ENCODE measurements at regions not wholly inside any gene's neighbourhood (a gene's known extent, or its start where the extent isn't known, plus 50 kb on each side); places are given as distances from the start of the nearest gene placed in this dataset.

DNA sequence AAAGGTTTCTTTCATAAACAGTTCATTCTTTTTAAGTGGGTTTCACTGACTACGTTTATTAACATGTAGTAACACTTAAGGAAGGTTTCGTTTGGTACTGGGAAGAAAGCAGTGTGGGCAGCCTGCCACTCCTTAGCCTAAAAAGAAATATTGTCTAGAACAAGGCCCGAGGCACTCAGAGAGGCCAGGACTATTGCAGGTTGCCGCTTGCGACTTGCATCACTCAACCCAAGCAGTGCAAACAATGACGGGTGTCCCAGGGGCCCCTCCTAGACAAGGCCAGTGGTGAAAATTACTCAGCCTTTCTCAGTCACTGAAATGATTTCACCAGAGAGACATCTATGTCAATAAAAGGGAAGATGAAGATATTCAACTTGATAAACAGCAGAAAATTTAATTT is 243.9 kb downstream of the SNX13 start:
- Histone ChIP-seq H3K4me1 (ENCODE audit: insufficient read depth, low read length, poor library complexity, severe bottlenecking) (no peaks in the 10 kb centered on the region), H3K27me3 (replicated peaks; ENCODE audit: insufficient read depth, low read depth, low read length, poor library complexity) (no peaks in the 10 kb centered on the region), H3K36me3 (ENCODE audit: insufficient read depth, low read length, poor library complexity, severe bottlenecking) (no peaks in the 10 kb centered on the region), H3K4me3 (ENCODE audit: low read depth, low read length, poor library complexity, severe bottlenecking) (no peak overlapping the region), H3K9me3 (ENCODE audit: low read depth, low read length, poor library complexity, severe bottlenecking) (peaks cover 15% of the 10 kb centered on the region), H3K27ac (ENCODE audit: low read depth, low read length, poor library complexity, severe bottlenecking) (no peak overlapping the region)
- TF ChIP-seq EZH2 (IDR thresholded peaks at IDR 0.05; ENCODE audit: borderline replicate concordance, low read depth, low read length, poor library complexity, severe bottlenecking) (no peak), CTCF (conservative IDR thresholded peaks at IDR 0.05; ENCODE audit: low read depth, low read length) (no peak)
- intact Hi-C loops (cut with micrococcal nuclease; ENCODE audit: unreplicated experiment), result no loop called here
- no TSS peak for BruUV-seq (replicated peaks)
- no peak for DNase-seq (ENCODE audit: low spot score)
- CTCF ChIA-PET, result no interaction called here
- POLR2A ChIA-PET (ENCODE audit: low non-redundant PET), result no interaction called here

DNA sequence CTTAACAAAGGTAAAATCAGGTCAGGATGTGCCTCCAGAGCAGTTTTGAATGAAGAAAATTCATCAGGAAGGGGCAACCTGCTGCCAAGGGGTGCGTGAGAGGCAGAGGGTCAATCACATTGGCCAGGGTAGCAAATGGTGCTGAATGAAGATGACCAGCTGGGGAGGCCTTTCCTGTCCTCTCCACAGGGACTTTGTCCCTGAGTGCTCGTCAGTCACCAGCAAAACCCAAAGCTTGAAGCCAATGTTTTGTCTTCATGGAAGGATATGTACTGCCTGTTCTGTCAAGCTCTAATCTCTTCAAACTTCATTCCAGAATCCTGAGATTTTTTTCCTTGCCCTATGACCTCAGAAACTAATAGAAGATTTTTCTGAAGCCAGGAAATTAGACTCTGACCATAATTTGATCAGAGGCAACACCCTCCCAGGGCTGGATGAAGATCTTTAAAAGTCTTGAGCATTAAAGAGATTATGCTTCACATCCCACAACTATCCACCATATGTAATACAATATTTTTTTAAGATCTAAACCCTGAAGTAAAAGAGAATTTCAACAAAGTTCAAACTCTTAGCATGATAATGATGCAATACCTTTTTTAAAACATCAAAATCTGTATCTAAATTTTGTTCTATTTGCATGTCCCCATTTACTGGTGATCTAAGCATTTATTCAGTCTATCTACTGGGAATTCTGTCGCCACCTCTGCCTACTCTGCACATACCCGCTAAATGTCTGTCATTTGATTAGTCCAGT is 243.0 kb downstream of the SNX13 start:
- BruUV-seq (replicated peaks), result no TSS peak
- no peaks in the 10 kb centered on the region for H3K27me3 ChIP-seq (replicated peaks; ENCODE audit: insufficient read depth, low read depth, low read length, poor library complexity)
- H3K9me3 ChIP-seq (ENCODE audit: low read depth, low read length, poor library complexity, severe bottlenecking), result peaks cover 15% of the 10 kb centered on the region
- H3K4me3 ChIP-seq (ENCODE audit: low read depth, low read length, poor library complexity, severe bottlenecking), result no peak overlapping the region
- TF ChIP-seq EZH2 (IDR thresholded peaks at IDR 0.05; ENCODE audit: borderline replicate concordance, low read depth, low read length, poor library complexity, severe bottlenecking) (no peak), CTCF (conservative IDR thresholded peaks at IDR 0.05; ENCODE audit: low read depth, low read length) (no peak)
- intact Hi-C loops (cut with micrococcal nuclease; ENCODE audit: unreplicated experiment), result no loop called here
- H3K4me1 ChIP-seq (ENCODE audit: insufficient read depth, low read length, poor library complexity, severe bottlenecking), result no peaks in the 10 kb centered on the region
- H3K27ac ChIP-seq (ENCODE audit: low read depth, low read length, poor library complexity, severe bottlenecking), result no peak overlapping the region
- CTCF ChIA-PET, result no interaction called here
- H3K36me3 ChIP-seq (ENCODE audit: insufficient read depth, low read length, poor library complexity, severe bottlenecking), result no peaks in the 10 kb centered on the region
- POLR2A ChIA-PET (ENCODE audit: low non-redundant PET), result no interaction called here
- DNase-seq (ENCODE audit: low spot score), result no peak

GRCh38 chr7:17699696-17700095 is 240.6 kb downstream of the SNX13 start:
- DNase-seq (ENCODE audit: low spot score), result no peak
- no peaks in the 10 kb centered on the region for H3K4me1 ChIP-seq (ENCODE audit: insufficient read depth, low read length, poor library complexity, severe bottlenecking)
- POLR2A ChIA-PET (ENCODE audit: low non-redundant PET), result no interaction called here
- peaks cover 15% of the 10 kb centered on the region for H3K9me3 ChIP-seq (ENCODE audit: low read depth, low read length, poor library complexity, severe bottlenecking)
- intact Hi-C loops (cut with micrococcal nuclease; ENCODE audit: unreplicated experiment), result loop anchor here (10.0 kb wide), 1 partner anchor 875 kb away; no protein-coding TSS in a partner anchor
- H3K4me3 ChIP-seq (ENCODE audit: low read depth, low read length, poor library complexity, severe bottlenecking), result no peak overlapping the region
- no peak overlapping the region for H3K27ac ChIP-seq (ENCODE audit: low read depth, low read length, poor library complexity, severe bottlenecking)
- no TSS peak for BruUV-seq (replicated peaks)
- H3K36me3 ChIP-seq (ENCODE audit: insufficient read depth, low read length, poor library complexity, severe bottlenecking), result no peaks in the 10 kb centered on the region
- TF ChIP-seq EZH2 (IDR thresholded peaks at IDR 0.05; ENCODE audit: borderline replicate concordance, low read depth, low read length, poor library complexity, severe bottlenecking), result no peak
- no peak for TF ChIP-seq CTCF (conservative IDR thresholded peaks at IDR 0.05; ENCODE audit: low read depth, low read length)
- CTCF ChIA-PET, result no interaction called here
- no peaks in the 10 kb centered on the region for H3K27me3 ChIP-seq (replicated peaks; ENCODE audit: insufficient read depth, low read depth, low read length, poor library complexity)
